ENCODE measurements at regions not wholly inside any gene's neighbourhood (a gene's known extent, or its start where the extent isn't known, plus 50 kb on each side); places are given as distances from the start of the nearest gene placed in this dataset.

DNA sequence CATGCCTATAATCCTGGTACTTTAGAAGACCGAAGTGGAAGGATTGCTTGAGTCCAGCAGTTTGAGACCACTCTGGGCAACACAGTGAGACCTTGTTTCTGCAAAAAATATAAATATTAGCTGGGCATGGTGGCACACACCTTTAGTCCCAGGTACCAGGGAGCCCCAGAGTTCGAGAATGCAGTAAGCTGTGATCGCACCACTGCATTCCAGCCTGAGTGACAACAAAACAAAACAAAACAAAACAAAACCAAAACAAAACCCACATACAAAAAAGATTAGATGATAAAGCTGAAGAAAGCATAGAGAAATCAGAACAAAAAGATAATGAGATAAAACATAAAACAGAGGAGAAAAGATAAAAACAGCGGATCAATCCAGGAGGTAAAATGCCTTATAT, 62.1 kb downstream of the TCF20 start:
- no peak for TF ChIP-seq CTCF (IDR thresholded peaks at IDR 0.05; ENCODE audit: insufficient read depth in 1 of 2, low read depth in 1 of 2, low read length in 1 of 2, severe bottlenecking in 1 of 2, unreplicated experiment in 1 of 2)
- Histone ChIP-seq H3K36me3 (ENCODE audit: control insufficient read depth, insufficient read depth, low read length) (no peaks in the 10 kb centered on the region; the same call in none of the 2 replicates), H3K27me3 (replicated peaks; ENCODE audit: control insufficient read depth, insufficient read depth, low read length) (no peaks in the 10 kb centered on the region), H3K4me1 (no peaks in the 10 kb centered on the region), H3K4me3 (ENCODE audit: low read depth, low read length) (no peak overlapping the region), H3K9me3 (no peaks in the 10 kb centered on the region)
- Mint-ChIP-seq H3K27me3 (ENCODE audit: insufficient read depth, unreplicated experiment) (no peaks in the 10 kb centered on the region), H3K27ac (ENCODE audit: unreplicated experiment) (no peak overlapping the region), H3K4me1 (ENCODE audit: low read depth, unreplicated experiment) (no peaks in the 10 kb centered on the region), H3K9me3 (ENCODE audit: unreplicated experiment) (no peaks in the 10 kb centered on the region), H3K4me3 (ENCODE audit: unreplicated experiment) (no peak overlapping the region), H3K36me3 (ENCODE audit: insufficient read depth, unreplicated experiment) (peaks cover 80% of the 10 kb centered on the region)
- POLR2A ChIA-PET, result no interaction called here
- CTCF ChIA-PET, result no interaction called here
- intact Hi-C loops (cut with micrococcal nuclease; ENCODE audit: unreplicated experiment), result no loop called here
- no peak for DNase-seq
- no TSS peak for BruUV-seq (replicated peaks)

GRCh38 chr22:42207918-42208317, 62.5 kb downstream of the TCF20 start:
- TF ChIP-seq CTCF (IDR thresholded peaks at IDR 0.05; ENCODE audit: insufficient read depth in 1 of 2, low read depth in 1 of 2, low read length in 1 of 2, severe bottlenecking in 1 of 2, unreplicated experiment in 1 of 2), result no peak
- intact Hi-C loops (cut with micrococcal nuclease; ENCODE audit: unreplicated experiment), result no loop called here
- no peaks in the 10 kb centered on the region; the same call in 1 of the 2 replicates for H3K36me3 ChIP-seq (ENCODE audit: control insufficient read depth, insufficient read depth, low read length)
- CTCF ChIA-PET, result no interaction called here
- Mint-ChIP-seq H3K4me3 (ENCODE audit: unreplicated experiment) (no peak overlapping the region), H3K4me1 (ENCODE audit: low read depth, unreplicated experiment) (no peaks in the 10 kb centered on the region), H3K27me3 (ENCODE audit: insufficient read depth, unreplicated experiment) (no peaks in the 10 kb centered on the region), H3K27ac (ENCODE audit: unreplicated experiment) (no peak overlapping the region), H3K9me3 (ENCODE audit: unreplicated experiment) (no peaks in the 10 kb centered on the region), H3K36me3 (ENCODE audit: insufficient read depth, unreplicated experiment) (peaks cover 78% of the 10 kb centered on the region)
- no peaks in the 10 kb centered on the region for H3K9me3 ChIP-seq
- H3K4me3 ChIP-seq (ENCODE audit: low read depth, low read length), result no peak overlapping the region
- no peaks in the 10 kb centered on the region for H3K27me3 ChIP-seq (replicated peaks; ENCODE audit: control insufficient read depth, insufficient read depth, low read length)
- POLR2A ChIA-PET, result no interaction called here
- BruUV-seq (replicated peaks), result no TSS peak
- no peak for DNase-seq
- H3K4me1 ChIP-seq, result no peaks in the 10 kb centered on the region

DNA sequence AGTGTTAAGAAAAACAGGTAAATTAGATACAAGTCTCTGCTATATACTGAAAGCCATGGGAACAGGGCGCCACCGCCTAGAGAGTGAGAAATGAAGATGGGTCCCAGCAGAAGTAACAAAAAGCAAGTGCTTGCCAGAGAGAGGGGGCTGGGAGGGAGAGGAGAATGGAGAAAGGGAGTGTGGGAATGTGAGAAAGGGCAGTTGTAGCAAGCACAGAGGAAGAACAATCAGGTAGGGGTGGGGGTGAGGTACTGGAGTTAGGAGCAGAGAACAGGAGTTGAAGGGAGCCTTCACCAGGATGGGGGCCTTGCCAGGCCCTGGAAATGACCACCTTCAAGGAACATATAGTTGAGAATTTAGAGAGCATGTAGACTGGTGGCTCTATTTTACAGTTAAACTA, 66.8 kb downstream of the TCF20 start:
- H3K36me3 ChIP-seq (ENCODE audit: control insufficient read depth, insufficient read depth, low read length), result peaks cover 3% of the 10 kb centered on the region
- H3K27me3 Mint-ChIP-seq (ENCODE audit: insufficient read depth, unreplicated experiment), result no peaks in the 10 kb centered on the region
- H3K4me1 ChIP-seq, result no peaks in the 10 kb centered on the region
- H3K27ac Mint-ChIP-seq (ENCODE audit: unreplicated experiment), result no peak overlapping the region
- no peak for TF ChIP-seq CTCF (IDR thresholded peaks at IDR 0.05; ENCODE audit: insufficient read depth in 1 of 2, low read depth in 1 of 2, low read length in 1 of 2, severe bottlenecking in 1 of 2, unreplicated experiment in 1 of 2)
- no peaks in the 10 kb centered on the region for H3K9me3 ChIP-seq
- POLR2A ChIA-PET, result no interaction called here
- BruUV-seq (replicated peaks), result no TSS peak
- intact Hi-C loops (cut with micrococcal nuclease; ENCODE audit: unreplicated experiment), result no loop called here
- H3K4me1 Mint-ChIP-seq (ENCODE audit: low read depth, unreplicated experiment), result no peaks in the 10 kb centered on the region
- no peaks in the 10 kb centered on the region for H3K9me3 Mint-ChIP-seq (ENCODE audit: unreplicated experiment)
- no peak overlapping the region for H3K4me3 Mint-ChIP-seq (ENCODE audit: unreplicated experiment)
- peaks cover 64% of the 10 kb centered on the region for H3K36me3 Mint-ChIP-seq (ENCODE audit: insufficient read depth, unreplicated experiment)
- H3K27me3 ChIP-seq (replicated peaks; ENCODE audit: control insufficient read depth, insufficient read depth, low read length), result no peaks in the 10 kb centered on the region
- no peak for DNase-seq
- CTCF ChIA-PET, result no interaction called here
- no peak overlapping the region for H3K4me3 ChIP-seq (ENCODE audit: low read depth, low read length)

All from Caco-2 (cell line).